GM12873 (cell line): ENCODE measurements at regions not wholly inside any gene's neighbourhood (a gene's known extent, or its start where the extent isn't known, plus 50 kb on each side); places are given as distances from the start of the nearest gene placed in this dataset.

ENCODE experiments used
- CTCF ChIP-seq: IDR thresholded peaks from 2 replicates; pipeline ENCODE4 v1.5.1; 2012; ENCODE audit warnings: low read depth, mild to moderate bottlenecking, moderate library complexity, low read length, control low read depth; ENCODE audit not compliant: insufficient read depth; ENCODE audit errors: missing control alignments

GRCh38 chr14:51447411-51447810, 204.3 kb upstream of the FRMD6 start:
- no peak for TF ChIP-seq CTCF

GRCh38 chr14:51448831-51449670, 202.7 kb upstream of the FRMD6 start:
- no peak for TF ChIP-seq CTCF

- TF ChIP-seq CTCF = no peak
These were observed 202.0 kb upstream of the FRMD6 start for GRCh38 chr14:51449681-51450080.

GRCh38 chr14:51451561-51451960, 200.1 kb upstream of the FRMD6 start:
- TF ChIP-seq CTCF = no peak

- no peak for TF ChIP-seq CTCF
These were observed 197.8 kb upstream of the FRMD6 start for GRCh38 chr14:51453869-51454268.

GRCh38 chr14:51454351-51454750, 197.4 kb upstream of the FRMD6 start:
- no peak for TF ChIP-seq CTCF

- TF ChIP-seq CTCF = no peak
These were observed 196.5 kb upstream of the FRMD6 start for GRCh38 chr14:51455041-51455835.
